ENCODE measurements at regions not wholly inside any gene's neighbourhood (a gene's known extent, or its start where the extent isn't known, plus 50 kb on each side); places are given as distances from the start of the nearest gene placed in this dataset.
A peak's percentile ranks its signal among the peaks of the same experiment; 100 is the strongest.

GRCh38 chr1:101389547-101389929, 152.7 kb downstream of the S1PR1 start:
- ChIA-PET CTCF (no interaction called here), POLR2A (ENCODE audit: low non-redundant PET) (no interaction called here)
- BruUV-seq (replicated peaks) = no TSS peak
- TF ChIP-seq, protein P1, sequence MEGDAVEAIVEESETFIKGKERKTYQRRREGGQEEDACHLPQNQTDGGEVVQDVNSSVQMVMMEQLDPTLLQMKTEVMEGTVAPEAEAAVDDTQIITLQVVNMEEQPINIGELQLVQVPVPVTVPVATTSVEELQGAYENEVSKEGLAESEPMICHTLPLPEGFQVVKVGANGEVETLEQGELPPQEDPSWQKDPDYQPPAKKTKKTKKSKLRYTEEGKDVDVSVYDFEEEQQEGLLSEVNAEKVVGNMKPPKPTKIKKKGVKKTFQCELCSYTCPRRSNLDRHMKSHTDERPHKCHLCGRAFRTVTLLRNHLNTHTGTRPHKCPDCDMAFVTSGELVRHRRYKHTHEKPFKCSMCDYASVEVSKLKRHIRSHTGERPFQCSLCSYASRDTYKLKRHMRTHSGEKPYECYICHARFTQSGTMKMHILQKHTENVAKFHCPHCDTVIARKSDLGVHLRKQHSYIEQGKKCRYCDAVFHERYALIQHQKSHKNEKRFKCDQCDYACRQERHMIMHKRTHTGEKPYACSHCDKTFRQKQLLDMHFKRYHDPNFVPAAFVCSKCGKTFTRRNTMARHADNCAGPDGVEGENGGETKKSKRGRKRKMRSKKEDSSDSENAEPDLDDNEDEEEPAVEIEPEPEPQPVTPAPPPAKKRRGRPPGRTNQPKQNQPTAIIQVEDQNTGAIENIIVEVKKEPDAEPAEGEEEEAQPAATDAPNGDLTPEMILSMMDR (conservative IDR thresholded peaks at IDR 0.05; ENCODE audit: low read depth, low read length) = no peak
- no peak for TF ChIP-seq EZH2 (IDR thresholded peaks at IDR 0.05; ENCODE audit: borderline replicate concordance, low read depth, low read length, poor library complexity, severe bottlenecking)
- H3K9me3 ChIP-seq (ENCODE audit: low read depth, low read length, poor library complexity, severe bottlenecking) = no peaks in the 10 kb centered on the region
- intact Hi-C loops (cut with micrococcal nuclease; ENCODE audit: unreplicated experiment) = no loop called here
- no peaks in the 10 kb centered on the region for H3K36me3 ChIP-seq (ENCODE audit: insufficient read depth, low read length, poor library complexity, severe bottlenecking)
- H3K27ac ChIP-seq (ENCODE audit: low read depth, low read length, poor library complexity, severe bottlenecking) = no peak overlapping the region
- no peaks in the 10 kb centered on the region for H3K4me1 ChIP-seq (ENCODE audit: insufficient read depth, low read length, poor library complexity, severe bottlenecking)
- no peak overlapping the region for H3K4me3 ChIP-seq (ENCODE audit: low read depth, low read length, poor library complexity, severe bottlenecking)
- no peaks in the 10 kb centered on the region for H3K27me3 ChIP-seq (replicated peaks; ENCODE audit: insufficient read depth, low read depth, low read length, poor library complexity)
- no peak for DNase-seq (ENCODE audit: low spot score)

GRCh38 chr1:101392552-101392951, 155.7 kb downstream of the S1PR1 start:
- TF ChIP-seq EZH2 (IDR thresholded peaks at IDR 0.05; ENCODE audit: borderline replicate concordance, low read depth, low read length, poor library complexity, severe bottlenecking) = no peak
- TF ChIP-seq, protein P1 (conservative IDR thresholded peaks at IDR 0.05; ENCODE audit: low read depth, low read length) = no peak
- Histone ChIP-seq H3K27ac (ENCODE audit: low read depth, low read length, poor library complexity, severe bottlenecking) (no peak overlapping the region), H3K36me3 (ENCODE audit: insufficient read depth, low read length, poor library complexity, severe bottlenecking) (no peaks in the 10 kb centered on the region), H3K9me3 (ENCODE audit: low read depth, low read length, poor library complexity, severe bottlenecking) (no peaks in the 10 kb centered on the region), H3K4me3 (ENCODE audit: low read depth, low read length, poor library complexity, severe bottlenecking) (no peak overlapping the region), H3K27me3 (replicated peaks; ENCODE audit: insufficient read depth, low read depth, low read length, poor library complexity) (no peaks in the 10 kb centered on the region), H3K4me1 (ENCODE audit: insufficient read depth, low read length, poor library complexity, severe bottlenecking) (no peaks in the 10 kb centered on the region)
- BruUV-seq (replicated peaks) = no TSS peak
- ChIA-PET CTCF (no interaction called here), POLR2A (ENCODE audit: low non-redundant PET) (no interaction called here)
- DNase-seq (ENCODE audit: low spot score) = no peak
- intact Hi-C loops (cut with micrococcal nuclease; ENCODE audit: unreplicated experiment) = no loop called here

GRCh38 chr1:101394041-101394440, 157.2 kb downstream of the S1PR1 start:
- TF ChIP-seq, protein P1 (conservative IDR thresholded peaks at IDR 0.05; ENCODE audit: low read depth, low read length) = no peak
- no peak for TF ChIP-seq EZH2 (IDR thresholded peaks at IDR 0.05; ENCODE audit: borderline replicate concordance, low read depth, low read length, poor library complexity, severe bottlenecking)
- Histone ChIP-seq H3K36me3 (ENCODE audit: insufficient read depth, low read length, poor library complexity, severe bottlenecking) (no peaks in the 10 kb centered on the region), H3K4me3 (ENCODE audit: low read depth, low read length, poor library complexity, severe bottlenecking) (no peak overlapping the region), H3K27ac (ENCODE audit: low read depth, low read length, poor library complexity, severe bottlenecking) (no peak overlapping the region), H3K9me3 (ENCODE audit: low read depth, low read length, poor library complexity, severe bottlenecking) (no peaks in the 10 kb centered on the region), H3K27me3 (replicated peaks; ENCODE audit: insufficient read depth, low read depth, low read length, poor library complexity) (no peaks in the 10 kb centered on the region), H3K4me1 (ENCODE audit: insufficient read depth, low read length, poor library complexity, severe bottlenecking) (no peaks in the 10 kb centered on the region)
- DNase-seq (ENCODE audit: low spot score) = peak; percentile 18
- intact Hi-C loops (cut with micrococcal nuclease; ENCODE audit: unreplicated experiment) = no loop called here
- no TSS peak for BruUV-seq (replicated peaks)
- ChIA-PET CTCF (no interaction called here), POLR2A (ENCODE audit: low non-redundant PET) (no interaction called here)
